ENCODE measurements at regions not wholly inside any gene's neighbourhood (a gene's known extent, or its start where the extent isn't known, plus 50 kb on each side); places are given as distances from the start of the nearest gene placed in this dataset.
"Not testable (repeated sequence)": the region's sequence is repeated elsewhere in the genome, so short reads cannot be mapped to it uniquely, and the experiment has no call there.

DNA sequence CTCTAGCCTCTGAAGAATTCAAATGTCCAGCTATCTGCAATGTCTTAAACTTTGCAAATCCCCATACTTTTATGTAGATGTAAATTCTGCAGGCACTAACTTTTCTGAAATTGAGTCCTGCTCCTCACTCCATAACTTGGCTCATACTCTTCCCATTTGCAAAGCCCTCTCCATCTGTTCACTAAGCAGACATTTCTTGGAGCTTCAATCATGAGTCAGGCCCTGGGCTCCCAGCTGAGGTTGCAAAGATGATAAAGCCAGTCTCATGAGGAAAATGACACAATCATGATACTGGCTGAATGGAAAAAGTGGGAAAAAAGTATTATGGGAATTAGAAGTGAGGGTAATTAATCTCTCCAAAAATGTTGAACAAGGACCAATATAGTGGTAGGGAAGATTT, 507.6 kb downstream of the NR2F2 start:
- no peak for DNase-seq

GRCh38 chr15:96849271-96849900, 518.9 kb downstream of the NR2F2 start:
- no peak for DNase-seq

DNA sequence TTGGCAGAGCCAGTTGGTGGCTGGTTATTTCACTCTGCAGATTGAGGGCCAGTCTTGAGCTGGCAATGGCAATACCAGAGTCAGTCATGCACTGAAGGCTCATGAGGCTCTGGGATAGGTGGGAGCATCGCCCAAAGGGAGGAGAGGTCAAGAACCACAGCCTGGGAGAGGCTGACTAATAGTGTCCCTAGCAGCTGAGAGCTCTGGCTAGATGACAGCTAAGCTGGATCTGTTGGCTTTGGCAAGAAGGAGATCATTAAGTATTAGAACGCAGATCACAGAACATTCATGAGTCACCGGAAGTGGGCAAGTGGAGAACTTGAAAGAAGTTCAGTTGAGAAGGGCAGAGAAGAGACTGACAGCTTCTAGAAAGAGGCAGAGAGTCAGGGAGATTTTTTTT, 521.1 kb downstream of the NR2F2 start:
- DNase-seq, result no peak

DNA sequence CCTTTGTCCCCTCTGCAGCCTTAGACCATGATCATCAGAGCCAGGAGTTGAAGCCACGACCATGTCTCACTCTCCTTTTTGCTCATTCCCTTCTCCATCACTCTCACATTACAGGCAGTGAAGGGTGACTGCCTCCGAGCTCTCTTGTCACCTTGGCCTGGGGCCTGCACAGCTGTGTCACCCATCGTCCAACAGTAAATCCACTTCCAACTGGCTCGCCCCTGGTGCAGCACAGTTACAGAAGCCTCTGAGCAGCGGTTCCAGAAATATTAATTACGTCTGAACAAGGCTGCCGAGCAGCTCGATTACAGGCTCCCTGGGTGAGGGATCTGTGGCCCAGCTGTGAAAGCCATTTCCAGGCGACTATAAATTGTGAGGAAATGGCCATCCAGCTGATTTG, 528.2 kb downstream of the NR2F2 start:
- DNase-seq, result no peak

GRCh38 chr15:96860741-96861140, 530.2 kb downstream of the NR2F2 start:
- DNase-seq, result no peak

GRCh38 chr15:96867992-96868391, 537.5 kb downstream of the NR2F2 start:
- no peak for DNase-seq

DNA sequence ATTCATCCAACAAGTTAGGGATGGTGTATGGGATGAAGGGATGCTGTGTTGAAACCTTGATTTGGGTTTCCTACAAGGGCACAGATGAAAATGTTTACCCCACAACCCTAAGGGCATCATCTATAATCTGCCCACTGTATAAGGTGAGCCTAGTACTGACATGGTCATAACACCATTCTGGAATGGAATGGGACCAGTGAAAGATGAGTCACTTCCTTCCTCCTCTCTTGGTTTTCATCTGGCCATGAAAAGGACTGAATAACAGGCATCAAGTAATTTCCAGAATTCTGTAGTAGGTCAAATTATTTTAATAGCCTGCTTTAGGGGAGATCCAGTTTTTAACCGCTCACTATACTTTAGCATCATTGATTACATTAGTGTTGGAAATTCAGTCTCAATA, 538.6 kb downstream of the NR2F2 start:
- no peak for DNase-seq

GRCh38 chr15:96869790-96870189, 539.3 kb downstream of the NR2F2 start:
- DNase-seq, result no peak

GRCh38 chr15:96870580-96870979, 540.1 kb downstream of the NR2F2 start:
- no peak for DNase-seq

DNA sequence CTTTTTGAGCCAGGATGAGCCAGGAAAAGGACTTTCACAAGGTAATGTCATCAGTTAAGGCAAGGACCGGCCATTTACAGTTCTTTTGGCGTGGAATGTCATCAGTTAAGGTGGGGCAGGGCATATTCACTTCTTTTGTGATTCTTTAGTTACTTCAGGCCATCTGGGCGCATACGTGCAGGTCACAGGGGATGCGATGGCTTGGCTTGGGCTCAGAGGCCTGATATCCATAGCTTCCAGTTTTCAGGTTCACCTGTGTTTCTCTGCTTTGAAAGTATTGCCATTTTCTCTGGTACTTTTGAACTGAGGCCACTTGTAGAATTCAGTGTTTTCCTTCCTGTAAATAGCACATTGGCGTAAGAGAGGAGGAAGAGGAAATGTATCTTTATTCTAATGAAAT, 546.9 kb downstream of the NR2F2 start:
- DNase-seq, result not testable (repeated sequence)

- DNase-seq, result no peak
These were observed 547.6 kb downstream of the NR2F2 start for GRCh38 chr15:96878129-96878528.

DNA sequence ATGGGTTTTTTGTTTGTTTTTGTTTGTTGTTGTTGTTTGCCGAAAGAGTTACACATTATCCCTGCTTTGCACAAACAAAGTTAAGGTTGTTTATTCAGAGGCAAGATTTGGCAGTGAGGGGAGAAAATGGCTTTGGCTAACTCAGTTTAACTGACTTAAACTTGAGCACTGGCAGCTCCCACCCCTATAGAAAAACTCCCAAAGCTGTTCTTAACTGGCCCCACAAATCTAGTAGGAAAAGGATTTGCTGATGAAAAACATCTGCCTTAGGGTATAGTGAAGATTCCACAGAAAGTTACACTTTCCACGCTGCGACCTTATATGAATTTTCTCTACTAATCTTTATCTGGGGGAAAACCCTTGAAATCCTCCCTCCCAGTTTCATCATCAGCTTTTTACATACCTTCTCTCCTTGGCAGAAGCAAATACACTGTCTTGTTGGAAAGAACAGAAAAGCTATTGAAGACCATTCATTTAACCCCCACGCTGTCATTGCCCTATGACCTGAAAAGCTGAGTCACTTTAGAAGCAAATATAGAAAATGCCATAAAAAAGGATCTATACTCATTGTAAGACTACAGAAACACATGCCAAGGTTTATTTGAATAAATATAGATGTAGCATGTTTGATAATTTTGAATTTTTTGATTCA, 551.7 kb downstream of the NR2F2 start:
- DNase-seq, result no peak

DNA sequence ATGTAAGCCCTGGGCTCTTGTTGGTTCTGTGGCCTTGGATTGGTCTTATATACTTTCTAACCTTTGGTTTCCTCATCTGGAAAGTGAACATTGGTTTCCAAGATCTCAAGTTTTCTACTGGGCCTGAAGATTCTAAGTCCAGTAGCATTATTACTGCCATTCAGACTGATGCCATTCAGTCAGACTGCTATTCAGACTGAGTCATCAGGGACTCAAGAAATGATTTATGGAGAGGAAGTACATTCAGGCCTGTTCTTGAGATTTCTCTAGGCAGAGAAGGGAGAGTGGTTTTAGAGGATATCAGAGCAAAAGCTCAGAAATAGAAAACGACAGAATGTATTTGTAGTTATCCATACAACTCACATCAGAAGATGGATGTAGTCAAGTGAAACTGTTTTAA, 557.2 kb downstream of the NR2F2 start:
- DNase-seq, result no peak

DNA sequence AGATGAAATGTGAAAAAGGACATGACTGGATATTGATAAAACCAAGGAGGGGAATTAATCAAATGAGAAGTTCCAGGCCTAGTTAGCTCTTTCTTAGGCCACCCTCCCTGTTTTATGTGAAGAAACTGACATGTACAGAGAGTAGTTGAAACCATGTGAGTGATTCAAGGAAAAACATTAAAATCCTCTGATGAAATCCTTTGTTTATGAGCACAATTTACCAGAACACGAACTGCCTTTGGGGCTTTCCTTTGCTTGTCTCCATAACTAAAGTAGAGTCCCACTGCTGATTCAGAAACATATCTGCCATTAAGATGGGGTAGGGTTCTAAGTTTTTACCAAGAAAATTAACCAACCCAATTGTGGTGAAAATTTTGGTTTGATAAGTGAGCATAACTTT, 558.3 kb downstream of the NR2F2 start:
- no peak for DNase-seq

DNA sequence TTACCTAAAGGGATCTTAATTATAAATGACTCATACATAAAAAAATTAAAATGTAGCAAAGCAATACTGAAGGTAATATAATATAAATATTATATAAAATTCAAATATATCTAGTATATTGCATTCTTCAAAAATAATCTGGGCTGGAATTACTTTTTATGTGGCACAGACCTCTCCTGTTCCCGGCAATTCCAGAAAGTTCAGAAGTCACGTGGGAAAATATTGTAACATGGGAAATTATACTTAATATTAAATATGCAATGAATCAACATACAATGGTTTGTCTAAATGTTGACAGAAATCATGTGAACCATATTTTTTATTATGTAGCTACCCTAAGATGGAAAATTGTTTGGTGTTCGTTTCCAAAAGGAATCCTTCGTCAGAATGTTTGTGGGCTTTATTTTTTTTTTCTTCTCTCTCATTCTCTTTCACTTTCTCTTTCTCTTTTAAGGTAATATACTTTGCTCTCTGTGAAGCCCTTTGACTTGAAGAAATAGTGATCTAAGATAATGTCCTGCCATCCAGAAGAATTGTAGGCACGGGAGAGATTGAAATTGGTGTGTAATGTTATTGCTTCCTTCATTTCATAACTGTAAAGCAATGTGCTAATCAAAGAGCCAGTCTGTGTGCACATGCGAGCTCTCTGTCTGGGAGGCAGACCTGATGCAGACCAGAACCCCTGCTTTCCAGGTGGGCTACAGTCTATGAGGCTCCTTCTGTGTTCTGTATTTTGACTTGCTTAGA, 559.4 kb downstream of the NR2F2 start:
- no peak for DNase-seq

GRCh38 chr15:96891046-96891445, 560.5 kb downstream of the NR2F2 start:
- no peak for DNase-seq

GRCh38 chr15:96893159-96893906, 562.8 kb downstream of the NR2F2 start:
- no peak for DNase-seq

DNA sequence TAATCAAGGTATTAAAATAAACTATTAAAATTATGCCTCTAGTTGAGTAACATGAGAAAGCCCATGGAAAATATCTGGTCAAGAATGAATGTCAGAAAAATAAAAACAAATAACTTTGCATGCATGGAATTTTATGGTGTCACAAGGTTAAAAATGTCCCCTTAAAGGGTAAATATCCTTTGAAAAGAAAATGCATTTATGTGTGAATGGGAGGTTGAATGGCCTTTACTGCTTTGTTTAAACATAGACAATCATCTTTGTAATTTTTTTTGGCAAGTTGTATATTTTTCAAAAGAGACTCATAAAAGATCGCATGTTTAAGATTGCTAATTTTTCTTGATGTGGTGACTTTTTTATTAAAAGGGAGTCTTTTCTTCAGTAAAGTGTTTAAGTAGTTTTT, 564.2 kb downstream of the NR2F2 start:
- DNase-seq, result no peak

GRCh38 chr15:96896766-96897165, 566.3 kb downstream of the NR2F2 start:
- no peak for DNase-seq

DNA sequence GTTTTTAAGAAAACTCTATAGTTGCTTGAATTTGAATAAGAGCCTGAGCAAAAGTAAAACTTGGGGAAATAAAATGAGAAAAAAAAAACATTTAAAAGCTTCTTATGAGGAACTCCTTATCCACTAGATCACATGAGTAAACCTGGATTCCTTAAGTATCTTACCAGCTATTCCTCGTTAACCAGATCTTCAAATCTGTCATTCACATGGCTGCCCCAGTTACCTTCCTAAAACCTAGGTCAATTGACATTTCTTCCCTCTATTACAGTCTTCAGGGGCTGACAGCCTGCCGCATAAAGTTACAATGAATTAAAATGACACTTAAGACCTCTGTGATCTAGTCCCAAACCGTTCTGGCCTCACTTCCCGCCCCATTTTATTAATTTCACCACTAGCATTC, 583.6 kb downstream of the NR2F2 start:
- DNase-seq, result no peak

DNA sequence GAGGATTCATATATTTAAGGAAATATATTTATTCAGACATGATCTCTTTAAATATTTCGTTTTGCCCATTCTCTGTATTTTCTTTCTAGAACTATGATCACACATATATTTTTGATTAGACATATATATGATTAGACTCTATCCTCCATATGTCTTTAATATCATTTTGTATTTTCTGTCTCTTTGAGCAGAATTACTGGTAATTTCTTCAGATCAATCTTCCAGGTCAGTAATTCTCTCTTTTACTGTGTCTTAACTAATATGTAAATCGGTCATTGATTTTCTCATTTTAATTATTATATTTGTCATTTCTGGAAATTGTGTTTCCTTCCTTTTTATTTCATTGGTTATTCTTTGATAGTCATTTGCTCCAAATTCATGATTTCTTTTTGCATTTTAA, 586.2 kb downstream of the NR2F2 start:
- no peak for DNase-seq

DNA sequence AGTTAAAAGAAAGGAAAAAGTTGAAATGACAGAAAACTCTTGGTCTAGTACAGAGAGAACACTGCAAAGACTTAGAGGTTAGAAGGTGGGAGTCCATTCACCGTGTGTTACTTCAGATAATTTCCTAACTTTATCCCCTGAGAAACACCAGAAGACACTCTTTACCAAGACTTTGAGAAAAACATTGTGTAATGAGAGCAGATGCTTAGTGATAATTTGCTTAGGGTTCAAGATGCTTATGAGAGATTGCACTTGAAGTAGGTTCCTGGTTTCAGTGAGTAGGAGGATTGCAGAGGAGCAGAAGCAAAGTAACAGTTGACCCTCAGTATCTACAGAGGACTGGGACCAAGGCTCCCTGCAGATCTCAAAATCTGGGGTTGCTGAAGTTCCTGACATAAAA, 594.1 kb downstream of the NR2F2 start:
- no peak for DNase-seq

Measured in DMS 273 treated with DMSO at 0.1 percent for 48 hours (cell line).